GM18519 (cell line): ENCODE measurements at regions not wholly inside any gene's neighbourhood (a gene's known extent, or its start where the extent isn't known, plus 50 kb on each side); places are given as distances from the start of the nearest gene placed in this dataset.
"Not testable (repeated sequence)": the region's sequence is repeated elsewhere in the genome, so short reads cannot be mapped to it uniquely, and the experiment has no call there.

Experiments
- ATAC-seq: cut with Tn5 transposase; IDR thresholded peaks from one replicate; pipeline ENCODE4 v1.9.1; 2021; ENCODE audit warnings: mild to moderate bottlenecking, moderate library complexity; ENCODE audit not compliant: unreplicated experiment, low FRiP score

GRCh38 chr17:68097161-68097805 is 61.7 kb downstream of the KPNA2 start:
- ATAC-seq, result no peak

- ATAC-seq, result not testable (repeated sequence)
Observed at GRCh38 chr17:68099341-68099753, 63.8 kb downstream of the KPNA2 start.

GRCh38 chr17:68100000-68100641 is 64.6 kb downstream of the KPNA2 start:
- ATAC-seq, result no peak

- ATAC-seq, result no peak
Observed at GRCh38 chr17:68101075-68101986, 65.8 kb downstream of the KPNA2 start.

GRCh38 chr17:68101987-68102314 is 66.4 kb downstream of the KPNA2 start:
- ATAC-seq, result no peak

GRCh38 chr17:68102318-68102758 is 66.8 kb downstream of the KPNA2 start:
- ATAC-seq, result no peak

- no peak for ATAC-seq
Observed at GRCh38 chr17:68103148-68103547, 67.6 kb downstream of the KPNA2 start.

GRCh38 chr17:68106085-68106484 is 70.5 kb downstream of the KPNA2 start:
- ATAC-seq, result no peak

GRCh38 chr17:68107373-68107772 is 71.8 kb downstream of the KPNA2 start:
- ATAC-seq, result no peak

- no peak for ATAC-seq
Observed at GRCh38 chr17:68108313-68109000, 72.9 kb downstream of the KPNA2 start.

GRCh38 chr17:68109404-68109803 is 73.9 kb downstream of the KPNA2 start:
- ATAC-seq, result not testable (repeated sequence)

GRCh38 chr17:68116211-68116610 is 80.7 kb downstream of the KPNA2 start:
- ATAC-seq, result not testable (repeated sequence)

- no peak for ATAC-seq
Observed at GRCh38 chr17:68122587-68122986, 87.1 kb downstream of the KPNA2 start.

- no peak for ATAC-seq
Observed at GRCh38 chr17:68125111-68125870, 89.8 kb downstream of the KPNA2 start.

GRCh38 chr17:68127914-68128313 is 92.4 kb downstream of the KPNA2 start:
- ATAC-seq, result no peak

GRCh38 chr17:68131456-68131855 is 95.9 kb downstream of the KPNA2 start:
- ATAC-seq, result no peak

GRCh38 chr17:68133346-68134045 is 98.0 kb downstream of the KPNA2 start:
- ATAC-seq, result no peak

GRCh38 chr17:68134046-68134637 is 98.6 kb downstream of the KPNA2 start:
- no peak for ATAC-seq

GRCh38 chr17:68134731-68135130 is 99.2 kb downstream of the KPNA2 start:
- ATAC-seq, result no peak
